ENCODE measurements at regions not wholly inside any gene's neighbourhood (a gene's known extent, or its start where the extent isn't known, plus 50 kb on each side); places are given as distances from the start of the nearest gene placed in this dataset.
"Not testable (repeated sequence)": the region's sequence is repeated elsewhere in the genome, so short reads cannot be mapped to it uniquely, and the experiment has no call there.

GRCh38 chr14:84071061-84071460 lies 1458.9 kb upstream of the FLRT2 start:
- no peak for DNase-seq

- DNase-seq = no peak
These were observed 1455.3 kb upstream of the FLRT2 start for GRCh38 chr14:84074626-84075025.

- no peak for DNase-seq
These were observed 1449.0 kb upstream of the FLRT2 start for GRCh38 chr14:84080944-84081343.

GRCh38 chr14:84084056-84084630 lies 1445.8 kb upstream of the FLRT2 start:
- no peak for DNase-seq

GRCh38 chr14:84085493-84085892 lies 1444.5 kb upstream of the FLRT2 start:
- no peak for DNase-seq

GRCh38 chr14:84086714-84087113 lies 1443.2 kb upstream of the FLRT2 start:
- no peak for DNase-seq

GRCh38 chr14:84087986-84088531 lies 1441.9 kb upstream of the FLRT2 start:
- DNase-seq = no peak

GRCh38 chr14:84090837-84091236 lies 1439.1 kb upstream of the FLRT2 start:
- DNase-seq = no peak

- no peak for DNase-seq
These were observed 1434.3 kb upstream of the FLRT2 start for GRCh38 chr14:84095681-84096080.

GRCh38 chr14:84098261-84098660 lies 1431.7 kb upstream of the FLRT2 start:
- no peak for DNase-seq

- DNase-seq = not testable (repeated sequence)
These were observed 1430.4 kb upstream of the FLRT2 start for GRCh38 chr14:84099560-84099959.

- DNase-seq = no peak
These were observed 1422.1 kb upstream of the FLRT2 start for GRCh38 chr14:84107835-84108343.

GRCh38 chr14:84108746-84109457 lies 1421.0 kb upstream of the FLRT2 start:
- no peak for DNase-seq

- DNase-seq = no peak
These were observed 1417.4 kb upstream of the FLRT2 start for GRCh38 chr14:84112589-84112988.

GRCh38 chr14:84125676-84126075 lies 1404.3 kb upstream of the FLRT2 start:
- DNase-seq = no peak

- DNase-seq = no peak
These were observed 1402.4 kb upstream of the FLRT2 start for GRCh38 chr14:84127495-84127894.

- DNase-seq = no peak
These were observed 1401.9 kb upstream of the FLRT2 start for GRCh38 chr14:84128050-84128449.

- no peak for DNase-seq
These were observed 1400.9 kb upstream of the FLRT2 start for GRCh38 chr14:84129007-84129406.

- DNase-seq = no peak
These were observed 1400.0 kb upstream of the FLRT2 start for GRCh38 chr14:84129941-84130340.

GRCh38 chr14:84131924-84132323 lies 1398.0 kb upstream of the FLRT2 start:
- DNase-seq = no peak

GRCh38 chr14:84144166-84144565 lies 1385.8 kb upstream of the FLRT2 start:
- no peak for DNase-seq

GRCh38 chr14:84152452-84152851 lies 1377.5 kb upstream of the FLRT2 start:
- DNase-seq = no peak

GRCh38 chr14:84162633-84163032 lies 1367.3 kb upstream of the FLRT2 start:
- no peak for DNase-seq

- DNase-seq = no peak
These were observed 1362.9 kb upstream of the FLRT2 start for GRCh38 chr14:84167026-84167425.

All from activated CD4-positive, alpha-beta T cell treated with anti-CD3 and anti-CD28 coated beads, Interleukin-2, amount 50 U/mL, for 4 hours (primary cell).